GM18498 (cell line): ENCODE measurements at regions not wholly inside any gene's neighbourhood (a gene's known extent, or its start where the extent isn't known, plus 50 kb on each side); places are given as distances from the start of the nearest gene placed in this dataset.

Experiments used
- ATAC-seq: cut with Tn5 transposase; IDR thresholded peaks from one replicate; pipeline ENCODE4 v1.9.1; 2021; ENCODE audit warnings: mild to moderate bottlenecking, moderate library complexity; ENCODE audit not compliant: unreplicated experiment

DNA sequence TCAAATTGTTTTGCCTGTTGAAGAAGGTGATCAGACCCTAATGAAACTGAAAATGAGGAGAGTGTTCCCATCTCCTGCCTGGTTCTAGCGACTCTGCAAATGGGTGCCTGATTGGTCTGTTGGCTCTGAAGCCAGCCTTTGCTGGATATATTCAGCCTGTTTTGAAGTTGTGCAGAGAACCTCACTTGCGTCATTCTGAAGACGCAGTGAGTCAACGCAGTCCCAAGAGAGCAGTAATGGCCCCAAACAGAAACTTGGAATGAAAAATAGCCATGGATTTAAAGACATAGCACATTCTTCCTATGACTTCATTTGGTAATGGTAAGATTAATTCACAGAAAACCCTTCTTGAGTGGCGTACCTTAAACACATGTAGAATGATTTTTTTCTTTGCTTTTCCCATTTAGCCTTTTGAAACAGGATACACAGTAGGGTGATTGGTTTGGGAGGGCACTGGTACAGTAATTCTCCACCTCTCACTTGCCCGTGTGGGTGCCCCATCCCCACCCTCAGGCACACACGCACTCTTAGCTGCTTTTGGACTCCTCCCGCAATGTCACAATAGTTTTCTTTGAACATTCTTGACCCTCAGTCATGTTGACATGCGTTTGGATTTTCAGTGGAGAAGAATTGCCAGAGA lies 54.1 kb upstream of the ABL1 start:
- ATAC-seq, result no peak

DNA sequence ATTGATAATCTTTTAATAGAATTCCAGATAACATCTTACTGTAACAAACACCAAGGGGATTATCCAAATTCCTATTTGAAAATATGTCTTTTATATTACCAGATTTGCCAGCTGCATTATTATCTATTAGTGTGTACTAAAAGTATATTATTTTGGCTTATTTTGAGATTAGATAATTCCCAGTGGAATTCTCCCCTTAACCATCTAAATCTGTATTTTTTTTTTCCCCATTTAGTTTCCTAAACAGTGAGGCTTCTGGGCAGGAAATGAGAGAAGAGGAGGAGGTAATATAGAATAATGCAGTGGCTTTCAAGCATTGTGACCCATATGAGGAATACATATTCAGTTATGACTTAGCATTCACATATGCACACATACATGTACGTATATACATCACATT lies 53.5 kb upstream of the ABL1 start:
- ATAC-seq, result no peak

DNA sequence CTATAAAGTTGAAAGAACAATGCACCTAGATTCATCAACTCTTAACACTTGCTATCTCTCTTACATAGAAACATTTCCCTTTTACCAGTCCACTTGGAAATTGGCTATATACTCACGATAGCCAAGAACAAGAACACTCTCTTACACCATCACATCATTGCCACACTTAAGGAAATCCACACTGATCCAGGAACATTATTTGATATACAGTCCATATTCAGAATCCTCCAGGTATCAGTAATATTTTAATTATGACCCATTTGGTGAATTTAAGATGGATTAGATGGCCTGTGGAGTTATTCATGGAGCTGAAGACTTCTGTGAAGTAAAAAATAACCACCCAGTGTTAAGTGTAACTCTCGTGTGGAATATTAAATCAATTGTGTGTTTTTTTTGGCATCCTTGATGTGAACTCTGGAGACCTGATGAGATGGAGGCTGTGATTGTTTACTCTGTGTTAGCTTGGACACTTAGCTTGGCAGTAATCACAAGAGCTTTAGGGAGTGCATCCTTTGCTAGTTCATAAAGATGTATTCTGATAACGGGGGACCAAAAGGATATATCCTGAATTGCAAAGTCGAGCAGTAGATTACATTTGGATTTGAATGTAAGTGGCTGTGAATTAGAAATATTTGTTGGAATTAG lies 52.0 kb upstream of the ABL1 start:
- no peak for ATAC-seq

DNA sequence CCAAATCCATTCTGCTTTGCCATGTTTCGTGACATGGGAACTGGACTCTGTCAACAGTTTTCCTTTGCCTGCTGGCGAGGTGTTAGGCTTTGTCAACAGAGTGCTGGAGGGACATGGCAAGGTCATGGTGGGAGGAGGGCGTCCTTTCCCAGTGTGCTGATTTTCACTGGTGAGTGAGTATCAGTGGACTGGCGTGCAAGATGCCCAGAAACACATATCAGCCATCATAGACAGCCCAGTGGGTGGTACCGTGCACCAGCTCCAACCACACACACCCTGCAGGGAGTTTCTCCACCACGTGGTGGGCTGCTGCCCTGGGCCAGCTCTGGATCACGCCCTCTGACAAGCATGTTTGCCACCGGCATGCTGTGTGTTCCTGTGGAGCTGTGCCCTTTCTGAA lies 50.0 kb upstream of the ABL1 start:
- no peak for ATAC-seq
